H1 (cell line): ENCODE measurements at regions not wholly inside any gene's neighbourhood (a gene's known extent, or its start where the extent isn't known, plus 50 kb on each side); places are given as distances from the start of the nearest gene placed in this dataset.

Experiments
- CEBPB ChIP-seq: IDR thresholded peaks from 2 replicates; pipeline ENCODE4 v1.6.1; 2012; ENCODE audit warnings: low read depth, low read length
- CTCF ChIP-seq, 3 experiments: IDR thresholded peaks; 1 replicate in 2 of 3; 2 replicates in 1 of 3; pipeline versions ENCODE4 v1.5.1 to v1.6.1; 2011; ENCODE audit warnings: low read length in 3 of 3, mild to moderate bottlenecking in 3 of 3, inconsistent platforms in 2 of 3, low read depth in 1 of 3, moderate library complexity in 1 of 3; ENCODE audit not compliant: insufficient read depth in 1 of 3; ENCODE audit errors: control extremely low read depth in 1 of 3
- GTF2F1 ChIP-seq: IDR thresholded peaks from 2 replicates; pipeline ENCODE4 v1.6.1; 2012; ENCODE audit warnings: low read depth, low read length, improper control_type of control experiment, borderline replicate concordance
- MAFK ChIP-seq: IDR thresholded peaks from 2 replicates; pipeline ENCODE4 v1.6.1; 2012; ENCODE audit warnings: low read depth, mild to moderate bottlenecking, improper control_type of control experiment, low read length
- SRF ChIP-seq: IDR thresholded peaks from 2 replicates; pipeline ENCODE4 v1.6.1; 2011; ENCODE audit warnings: mild to moderate bottlenecking, low read depth, low read length, moderate library complexity

- TF ChIP-seq CTCF (IDR thresholded peaks at IDR 0.05; ENCODE audit: control extremely low read depth in 1 of 3, insufficient read depth in 1 of 3, low read depth in 1 of 3, low read length in 3 of 3), result no peak
- TF ChIP-seq MAFK, result no peak
- TF ChIP-seq CEBPB, result no peak
- TF ChIP-seq SRF, result no peak
- TF ChIP-seq GTF2F1, result no peak
Measured at GRCh38 chr1:4002741-4003140, 102.7 kb upstream of the C1orf174 start (continued).
